COLO829 (cell line): ENCODE measurements at regions not wholly inside any gene's neighbourhood (a gene's known extent, or its start where the extent isn't known, plus 50 kb on each side); places are given as distances from the start of the nearest gene placed in this dataset.
A peak's percentile ranks its signal among the peaks of the same experiment; 100 is the strongest.
"Not testable (repeated sequence)": the region's sequence is repeated elsewhere in the genome, so short reads cannot be mapped to it uniquely, and the experiment has no call there.

ENCODE experiments used
- DNase-seq: peaks from one replicate; pipeline ENCODE4 v3.0.0; 2012; ENCODE audit warnings: low spot score

DNA sequence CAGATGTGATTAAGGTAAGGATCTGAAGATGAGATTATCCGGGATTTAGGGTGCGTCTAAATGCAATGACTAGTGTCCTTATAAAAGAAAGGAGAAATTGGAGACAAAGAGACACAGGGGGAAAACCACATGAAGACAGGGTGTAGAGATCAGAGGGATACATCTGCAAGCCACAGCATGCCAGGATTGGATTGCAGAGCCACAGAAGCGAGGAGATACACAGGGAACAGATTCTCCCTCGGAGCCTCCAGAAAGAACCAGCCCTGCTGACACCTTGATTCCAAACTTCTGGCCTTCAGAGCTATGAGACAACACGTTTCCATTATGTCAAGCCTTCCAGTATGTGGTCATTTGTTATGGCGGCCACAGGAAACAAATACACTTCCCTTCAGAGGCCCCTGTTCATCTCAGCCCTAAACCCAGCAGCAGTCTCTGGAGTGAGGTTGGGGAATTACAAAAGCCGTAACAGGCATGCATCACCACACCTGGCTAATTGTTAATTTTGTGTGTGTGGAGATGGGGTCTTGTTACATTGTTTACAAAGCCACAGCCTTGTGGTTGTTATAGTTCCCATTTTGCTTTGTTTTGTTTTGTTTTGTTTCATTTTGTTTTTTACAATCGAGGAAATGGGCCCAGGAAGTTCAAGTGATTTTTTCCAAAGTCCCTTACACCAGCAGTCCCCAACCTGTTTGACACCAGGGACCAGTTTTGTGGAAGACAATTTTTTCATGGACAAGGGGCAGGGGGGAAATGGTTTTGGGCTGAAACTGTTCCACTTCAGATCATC, 51.6 kb upstream of the LYRM9 start:
- no peak for DNase-seq

DNA sequence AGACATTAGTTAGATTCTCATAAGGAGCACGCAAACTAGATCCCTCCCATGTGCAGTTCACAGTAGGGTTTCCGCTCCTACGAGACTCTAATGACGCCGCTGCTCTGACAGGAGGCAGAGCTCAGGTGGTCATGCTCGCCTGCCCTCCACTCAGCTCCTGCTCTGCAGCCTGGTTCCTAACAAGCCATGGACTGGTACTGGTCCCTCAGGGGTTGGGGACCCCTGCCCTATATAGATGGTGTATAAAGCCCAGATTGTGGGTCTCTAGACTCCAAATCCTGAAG, 52.1 kb upstream of the LYRM9 start:
- no peak for DNase-seq

DNA sequence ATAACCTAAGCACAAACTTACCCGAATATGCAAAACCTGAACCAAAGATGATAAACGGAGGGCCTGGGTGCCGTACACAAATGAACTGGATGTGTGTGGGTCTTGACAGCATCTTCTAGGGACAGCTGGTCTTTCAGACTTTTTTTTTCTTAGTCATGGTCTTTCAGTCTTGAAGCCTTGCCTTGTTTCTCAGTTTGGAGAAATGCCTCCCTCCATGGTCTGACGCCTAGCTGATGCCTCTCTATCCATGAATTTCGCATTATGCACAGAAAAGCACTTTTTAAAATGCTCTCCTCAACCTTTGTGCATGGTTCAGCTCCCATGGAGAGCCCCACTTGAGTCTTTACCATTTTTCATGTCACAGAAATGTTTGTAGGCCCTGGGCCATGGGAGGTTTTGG, 52.8 kb upstream of the LYRM9 start:
- DNase-seq, result no peak

DNA sequence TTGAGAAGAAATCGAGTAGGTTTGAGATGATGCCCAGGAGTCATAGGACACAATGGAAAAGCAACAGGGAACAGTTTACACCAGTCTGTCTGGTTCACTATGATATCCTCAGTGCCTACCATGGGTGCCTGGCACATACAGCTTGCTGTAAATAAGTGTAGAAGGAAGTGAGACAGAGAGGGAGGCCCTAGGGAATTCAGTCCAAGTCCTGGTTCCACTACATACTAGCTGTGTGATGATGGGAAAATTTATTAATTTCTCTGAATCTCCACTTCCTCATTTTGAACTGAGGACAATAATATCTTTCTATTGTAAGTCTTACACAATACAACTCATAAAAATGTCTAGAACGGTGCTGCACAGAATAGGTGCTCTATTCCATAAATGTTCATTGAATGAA, 53.3 kb upstream of the LYRM9 start:
- no peak for DNase-seq

- DNase-seq, result no peak
Observed at GRCh38 chr17:27947005-27947406, 53.8 kb upstream of the LYRM9 start.

GRCh38 chr17:27949304-27949703, 56.1 kb upstream of the LYRM9 start:
- no peak for DNase-seq

DNA sequence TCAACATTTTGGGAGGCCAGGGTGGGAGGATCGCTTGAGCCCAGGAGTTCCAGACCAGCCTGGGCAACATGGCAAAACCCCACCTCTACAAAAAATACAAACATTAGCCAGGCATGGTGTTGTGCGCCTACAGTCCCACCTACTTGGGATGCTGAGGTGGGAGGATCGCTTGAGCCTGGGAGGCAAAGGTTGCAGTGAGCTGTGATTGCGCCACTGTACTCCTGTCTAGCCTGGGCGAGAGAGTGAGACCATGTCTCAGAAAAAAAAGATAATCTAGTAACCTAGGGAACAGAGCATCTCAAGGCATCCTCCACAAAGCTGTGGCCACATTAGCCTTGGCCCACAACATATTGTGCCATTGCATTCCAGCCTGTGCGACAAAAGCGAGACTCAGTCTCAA, 57.1 kb upstream of the LYRM9 start:
- not testable (repeated sequence) for DNase-seq

- DNase-seq, result peak; percentile 88
Observed at GRCh38 chr17:27950995-27951394, 57.8 kb upstream of the LYRM9 start.

DNA sequence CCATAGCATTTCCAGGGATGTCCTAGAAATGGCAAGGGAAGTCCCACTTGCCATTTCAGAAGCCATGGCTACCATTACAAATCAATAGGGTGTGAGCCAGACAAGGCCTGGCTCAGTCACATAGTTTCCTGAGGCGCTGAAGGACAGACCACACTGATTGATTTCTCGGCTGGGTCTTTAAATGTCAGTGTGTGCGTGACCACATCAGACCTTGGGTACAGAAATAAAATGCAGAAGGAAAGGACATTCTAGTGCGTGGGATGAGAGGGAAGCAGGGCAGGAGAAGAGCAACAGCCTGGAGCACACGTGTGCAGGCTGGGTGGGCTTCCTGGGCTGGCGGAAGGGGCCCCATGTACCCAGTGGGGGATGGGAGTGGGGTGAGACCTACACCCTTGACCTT, 58.7 kb upstream of the LYRM9 start:
- DNase-seq, result no peak

DNA sequence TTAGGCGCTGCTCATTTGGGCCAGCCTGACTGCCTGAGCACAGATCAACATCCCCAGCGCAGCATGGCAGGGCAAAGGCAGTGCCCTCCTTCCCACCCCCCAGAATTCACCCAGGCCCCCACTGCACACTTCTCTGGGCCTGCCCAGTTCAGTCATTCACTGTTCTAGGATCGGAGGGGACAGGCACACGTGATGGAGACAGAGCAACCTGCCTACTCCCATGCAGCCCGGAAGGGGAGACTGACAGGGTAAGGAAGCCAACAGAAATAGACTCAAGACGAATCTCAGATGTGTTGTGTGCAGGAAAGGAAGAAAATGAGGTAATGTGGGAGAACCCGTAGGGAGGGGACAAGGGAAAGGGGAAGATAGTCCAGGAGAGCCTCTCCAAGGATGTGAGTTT, 59.2 kb upstream of the LYRM9 start:
- DNase-seq, result no peak

- no peak for DNase-seq
Observed at GRCh38 chr17:27954548-27955495, 61.7 kb upstream of the LYRM9 start.

DNA sequence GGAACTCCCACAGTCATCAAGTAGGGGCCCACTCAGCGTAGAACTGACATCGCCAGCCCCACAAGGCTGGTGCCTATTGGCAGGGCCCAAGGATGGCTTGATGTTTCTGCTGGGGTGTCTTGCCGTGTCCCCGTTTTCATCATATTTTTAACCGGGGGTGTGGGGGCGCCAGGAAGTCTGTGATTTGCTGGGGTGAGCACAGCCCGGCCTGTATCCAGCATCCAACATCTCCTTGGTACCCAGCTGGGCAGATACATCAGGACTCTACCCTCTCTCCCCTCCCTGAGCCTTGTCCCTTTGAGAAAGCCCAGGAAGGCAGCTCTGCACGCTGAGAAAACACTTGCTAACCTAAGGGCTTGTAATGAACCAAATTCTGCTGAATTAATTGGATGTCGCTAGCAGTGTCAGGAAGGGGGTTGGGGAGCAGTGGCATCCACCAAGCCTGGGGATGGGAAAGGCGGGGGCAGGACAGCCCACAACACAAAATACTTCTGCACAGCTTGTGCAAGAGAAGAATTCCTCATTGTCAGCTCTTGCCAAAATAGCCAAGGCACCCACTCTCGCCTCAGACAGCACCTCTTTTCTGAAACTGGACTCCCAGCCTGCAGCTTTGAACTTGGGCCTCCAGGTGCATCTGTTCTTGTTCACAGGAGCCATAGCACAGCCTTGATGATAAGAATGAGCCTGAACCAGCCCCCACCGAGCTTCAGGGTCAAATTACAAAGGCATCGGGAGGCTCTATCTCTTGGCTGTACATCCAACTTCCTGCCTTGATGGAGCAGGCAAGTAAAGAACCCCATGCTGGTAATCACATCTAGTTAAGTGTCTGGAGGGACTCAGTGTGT, 63.7 kb upstream of the LYRM9 start:
- DNase-seq, result no peak

- DNase-seq, result not testable (repeated sequence)
Observed at GRCh38 chr17:27957446-27957793, 64.3 kb upstream of the LYRM9 start.

- no peak for DNase-seq
Observed at GRCh38 chr17:27958708-27959381, 65.7 kb upstream of the LYRM9 start.

DNA sequence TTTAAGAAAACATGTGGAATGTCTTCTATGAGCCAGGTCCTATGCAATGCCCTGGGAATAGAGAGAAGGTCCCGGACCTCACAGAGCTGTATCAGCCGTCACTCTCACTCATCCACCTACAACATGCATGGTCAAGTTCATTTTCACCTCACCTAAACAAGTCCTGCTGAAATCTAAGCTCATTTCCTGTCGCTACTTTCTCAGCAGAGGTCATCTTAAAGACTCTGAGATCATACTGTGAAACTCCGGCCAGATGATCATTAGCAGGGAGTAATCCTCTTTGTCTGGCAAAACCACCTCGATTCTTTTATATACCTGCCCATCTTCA, 66.2 kb upstream of the LYRM9 start:
- DNase-seq, result no peak

DNA sequence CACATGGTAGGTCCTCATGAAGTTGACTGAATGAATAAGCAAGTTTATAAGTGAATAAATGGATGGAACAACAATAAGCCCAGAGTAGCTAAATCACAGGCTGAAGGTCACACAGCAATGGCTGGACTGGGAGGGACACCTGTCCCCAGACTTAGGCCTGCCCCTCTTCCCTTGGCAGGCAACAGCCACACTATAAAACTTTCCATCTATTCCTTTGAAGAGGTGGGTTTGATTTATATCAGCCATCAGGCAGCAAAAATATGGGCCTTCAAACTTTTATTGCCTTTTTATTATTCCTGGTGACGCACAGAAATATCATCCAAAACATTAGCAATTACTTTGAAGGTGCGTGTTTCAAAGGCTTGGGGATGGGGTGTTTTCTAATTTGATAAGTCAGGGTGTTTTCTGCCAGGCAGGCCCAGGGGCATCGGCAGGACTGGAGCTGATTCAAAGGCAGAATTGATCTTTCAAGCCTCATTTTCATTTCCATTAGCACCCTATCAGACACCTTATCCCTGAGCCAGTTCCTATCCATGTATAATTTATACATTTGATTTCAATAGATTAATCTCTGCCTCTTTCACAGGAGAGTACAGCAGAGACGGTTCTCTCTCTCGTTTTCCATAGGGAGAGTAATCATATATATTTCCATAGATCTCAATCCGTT, 67.2 kb upstream of the LYRM9 start:
- DNase-seq, result no peak

- DNase-seq, result not testable (repeated sequence)
Observed at GRCh38 chr17:27962581-27962980, 69.4 kb upstream of the LYRM9 start.

- DNase-seq, result no peak
Observed at GRCh38 chr17:27965224-27965623, 72.1 kb upstream of the LYRM9 start.

GRCh38 chr17:27968206-27968732, 74.2 kb upstream of the NLK start:
- DNase-seq, result no peak

GRCh38 chr17:27970587-27970986, 71.9 kb upstream of the NLK start:
- DNase-seq, result no peak

- DNase-seq, result no peak
Observed at GRCh38 chr17:27973258-27974044, 69.0 kb upstream of the NLK start.
